Muscle of arm (tissue), 1 donor: ENCODE measurements at regions not wholly inside any gene's neighbourhood (a gene's known extent, or its start where the extent isn't known, plus 50 kb on each side); places are given as distances from the start of the nearest gene placed in this dataset.
"Not testable (repeated sequence)": the region's sequence is repeated elsewhere in the genome, so short reads cannot be mapped to it uniquely, and the experiment has no call there.

Experiments
- DNase-seq: peaks from one replicate; pipeline ENCODE4 v3.0.0-alpha.2; 2013

DNA sequence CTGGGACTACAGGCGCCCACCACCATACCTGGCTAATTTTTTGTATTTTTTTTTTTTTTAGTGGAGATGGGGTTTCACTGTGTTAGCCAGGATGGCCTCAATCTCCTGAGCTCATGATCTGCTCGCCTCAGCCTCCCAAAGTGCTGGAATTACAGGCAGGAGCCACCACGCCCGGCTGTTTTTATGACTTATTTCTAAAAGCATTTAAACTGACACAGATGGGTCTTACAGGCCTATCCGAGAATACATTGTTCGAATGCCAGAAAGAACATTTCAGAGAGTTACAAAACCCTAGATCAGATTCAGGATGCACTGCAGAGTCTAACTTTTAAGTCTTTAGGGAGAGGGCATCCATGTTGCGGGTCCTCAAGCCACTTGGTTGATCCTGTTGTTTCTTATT, 234.7 kb upstream of the MAF start:
- DNase-seq = no peak

- DNase-seq = no peak
Observed at GRCh38 chr16:79834720-79835119, 234.2 kb upstream of the MAF start.

GRCh38 chr16:79834003-79834402, 233.5 kb upstream of the MAF start:
- not testable (repeated sequence) for DNase-seq

DNA sequence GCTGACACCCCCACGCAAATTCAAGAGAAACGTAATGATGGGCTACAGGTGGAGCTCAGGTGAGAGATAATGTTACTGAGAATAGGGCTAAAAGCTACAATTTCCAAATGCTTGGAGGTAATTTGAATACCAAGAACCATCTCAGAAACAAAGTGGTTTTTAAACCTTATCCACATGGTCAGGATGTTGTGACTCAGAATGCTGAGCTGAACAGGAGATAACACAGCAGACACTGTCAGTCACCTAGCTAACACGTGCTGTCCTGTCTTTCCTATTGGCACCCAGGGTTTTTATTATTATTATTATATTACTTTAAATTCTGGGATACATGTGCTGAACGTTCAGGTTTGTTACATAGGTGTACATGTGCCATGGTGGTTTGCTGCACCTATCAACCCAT, 233.0 kb upstream of the MAF start:
- DNase-seq = no peak

DNA sequence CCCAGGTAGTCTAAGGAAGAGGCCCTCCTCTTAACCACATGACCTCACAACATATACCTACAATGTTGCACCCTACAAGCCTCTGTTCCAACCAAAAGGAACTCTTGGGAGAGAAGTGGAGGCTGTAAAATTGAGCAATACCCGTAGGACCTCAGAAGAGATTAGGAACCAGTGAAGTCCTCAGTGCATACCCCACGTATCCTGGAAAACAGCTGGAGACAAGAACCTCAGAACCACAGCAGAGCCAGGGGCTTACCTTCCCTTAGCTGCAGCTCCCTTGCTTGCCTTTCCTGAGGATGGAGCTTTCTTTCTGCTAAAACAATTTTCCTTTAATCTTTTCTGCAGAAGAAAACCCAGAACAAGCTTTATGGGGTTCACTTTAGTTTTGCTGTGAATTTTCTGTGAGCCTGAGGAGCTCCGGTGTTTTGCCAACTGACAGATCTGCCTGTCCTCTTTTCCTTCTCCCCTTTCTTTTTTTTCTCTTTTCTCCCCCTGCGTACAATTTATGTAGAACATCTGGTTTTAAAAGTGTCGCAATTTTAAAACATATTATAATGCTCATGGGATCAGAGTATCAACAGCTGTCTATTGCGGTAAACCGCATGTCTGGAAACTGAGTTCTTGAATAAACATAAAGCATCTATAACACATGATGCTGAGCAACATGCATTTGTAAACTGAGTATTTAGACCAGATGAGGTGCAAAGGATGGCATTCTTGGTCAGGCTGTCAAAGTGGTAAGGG, 226.4 kb upstream of the MAF start:
- DNase-seq = peak; percentile 29

GRCh38 chr16:79825002-79825401, 224.5 kb upstream of the MAF start:
- no peak for DNase-seq

- no peak for DNase-seq
Observed at GRCh38 chr16:79823639-79824038, 223.1 kb upstream of the MAF start.

- no peak for DNase-seq
Observed at GRCh38 chr16:79821911-79822310, 221.4 kb upstream of the MAF start.

DNA sequence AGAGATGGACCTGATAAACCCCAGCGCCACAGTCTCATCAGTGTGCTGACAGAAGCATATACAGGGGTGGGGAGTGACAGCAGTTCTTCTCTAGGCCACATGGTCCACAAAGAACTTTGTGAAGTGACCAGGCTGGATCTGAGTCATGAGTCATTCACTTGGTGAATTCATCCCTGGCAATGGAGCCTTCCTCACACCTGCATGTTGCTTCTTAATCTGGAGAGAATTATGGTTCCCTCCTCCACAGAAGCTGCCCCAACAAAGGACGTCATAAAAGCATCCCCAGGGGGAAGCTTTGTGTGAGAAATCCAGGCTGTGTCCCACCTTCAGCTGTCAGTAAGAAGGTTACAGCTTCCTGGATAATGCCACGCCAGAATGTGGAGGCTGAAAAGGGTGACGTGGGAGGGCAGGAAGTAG, 215.6 kb upstream of the MAF start:
- peak; percentile 35 for DNase-seq

DNA sequence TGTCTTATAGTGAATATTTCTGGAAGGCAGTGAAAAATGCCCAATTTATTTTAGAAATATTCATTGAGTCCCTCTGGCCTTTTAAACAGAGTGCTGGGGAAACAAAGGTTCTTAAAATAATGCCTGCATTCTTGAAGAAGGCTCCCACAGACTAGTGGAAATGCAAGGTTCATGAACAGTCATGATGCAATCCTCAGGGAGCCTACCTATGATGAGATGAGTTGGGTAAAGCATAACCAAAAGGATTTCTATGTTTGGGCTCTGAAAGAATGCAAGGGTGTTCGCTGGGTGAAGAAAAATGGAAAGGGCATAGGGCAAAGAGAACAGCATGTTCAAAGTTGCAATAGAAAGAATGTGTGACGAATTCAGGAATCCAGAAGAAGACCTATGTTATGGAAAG, 214.5 kb upstream of the MAF start:
- DNase-seq = no peak

DNA sequence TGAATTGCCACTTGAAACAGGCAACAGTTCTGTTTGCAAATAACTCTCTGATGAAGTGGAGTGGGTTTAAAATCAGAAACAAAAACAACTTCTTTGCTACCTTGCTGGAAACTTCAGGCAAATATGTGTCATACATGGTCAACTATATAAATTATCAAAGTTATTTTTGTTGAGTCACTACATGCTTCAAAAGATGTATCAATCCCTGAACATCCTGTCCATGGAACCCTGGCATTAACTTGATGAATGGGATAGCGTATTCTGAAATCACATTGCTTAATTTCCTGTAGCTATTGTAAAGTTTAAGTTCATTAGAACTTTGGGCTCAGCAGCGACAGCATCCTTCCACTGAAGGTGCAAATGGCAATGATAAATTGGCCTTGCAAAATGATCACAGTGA, 213.6 kb upstream of the MAF start:
- DNase-seq = no peak

- DNase-seq = no peak
Observed at GRCh38 chr16:79811541-79811940, 211.0 kb upstream of the MAF start.

DNA sequence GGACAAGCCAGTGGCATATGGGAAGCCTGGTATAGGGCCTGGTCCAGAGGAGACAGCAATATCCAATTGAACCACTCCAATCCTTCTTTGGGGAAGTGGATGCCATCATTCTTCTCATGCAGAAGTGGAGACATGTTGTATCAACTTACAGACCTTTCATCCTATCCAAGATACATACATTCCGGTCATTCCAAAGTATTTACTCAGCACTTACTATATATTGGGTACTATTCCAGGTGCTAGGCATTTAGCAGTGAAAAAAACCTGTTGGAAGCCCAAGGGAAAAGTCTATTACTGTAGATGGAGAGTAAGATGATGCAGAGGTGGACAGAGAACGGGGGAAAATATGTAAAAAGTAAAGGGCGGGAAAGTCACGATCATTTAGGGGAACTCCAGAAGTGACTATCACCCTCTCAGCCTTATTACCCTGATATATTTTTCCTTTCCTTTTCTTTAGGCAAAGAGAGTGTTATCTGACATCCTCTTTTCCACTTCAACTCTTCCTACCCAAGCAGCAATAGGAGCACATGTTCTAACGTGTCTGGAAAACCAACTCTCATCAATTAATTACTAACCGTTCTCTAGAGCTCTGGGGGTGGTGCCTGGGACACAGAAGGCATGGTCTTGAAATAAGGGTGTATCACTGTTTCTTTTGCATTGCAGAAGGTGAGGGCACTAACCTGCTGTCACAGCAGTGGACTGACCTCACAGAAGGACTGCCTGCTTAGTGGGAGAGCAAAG, 210.1 kb upstream of the MAF start:
- no peak for DNase-seq

- DNase-seq = no peak
Observed at GRCh38 chr16:79809376-79809775, 208.8 kb upstream of the MAF start.

GRCh38 chr16:79808731-79809130, 208.2 kb upstream of the MAF start:
- DNase-seq = no peak

DNA sequence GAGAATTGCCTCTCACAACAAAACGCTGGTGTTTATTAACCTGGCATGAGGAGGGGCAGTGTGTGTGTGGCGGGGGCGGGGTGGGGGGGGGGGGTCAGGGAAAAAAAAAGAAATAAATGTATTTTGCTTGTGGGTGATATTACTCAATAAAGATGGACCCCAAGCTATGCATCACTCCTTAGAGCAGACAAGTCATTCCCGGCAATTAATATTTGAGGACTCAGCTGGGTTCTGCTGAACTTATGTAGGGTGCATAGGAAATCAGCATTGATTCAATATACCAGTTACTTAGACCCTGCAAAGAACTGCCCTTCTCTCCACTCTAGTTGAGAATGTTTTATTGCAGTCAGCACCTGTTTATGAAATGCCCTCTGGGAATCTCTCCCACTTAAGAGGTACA, 206.2 kb upstream of the MAF start:
- no peak for DNase-seq

- no peak for DNase-seq
Observed at GRCh38 chr16:79805621-79806020, 205.1 kb upstream of the MAF start.

GRCh38 chr16:79801646-79802045, 201.1 kb upstream of the MAF start:
- no peak for DNase-seq

GRCh38 chr16:79800016-79800608, 199.6 kb upstream of the MAF start:
- no peak for DNase-seq

DNA sequence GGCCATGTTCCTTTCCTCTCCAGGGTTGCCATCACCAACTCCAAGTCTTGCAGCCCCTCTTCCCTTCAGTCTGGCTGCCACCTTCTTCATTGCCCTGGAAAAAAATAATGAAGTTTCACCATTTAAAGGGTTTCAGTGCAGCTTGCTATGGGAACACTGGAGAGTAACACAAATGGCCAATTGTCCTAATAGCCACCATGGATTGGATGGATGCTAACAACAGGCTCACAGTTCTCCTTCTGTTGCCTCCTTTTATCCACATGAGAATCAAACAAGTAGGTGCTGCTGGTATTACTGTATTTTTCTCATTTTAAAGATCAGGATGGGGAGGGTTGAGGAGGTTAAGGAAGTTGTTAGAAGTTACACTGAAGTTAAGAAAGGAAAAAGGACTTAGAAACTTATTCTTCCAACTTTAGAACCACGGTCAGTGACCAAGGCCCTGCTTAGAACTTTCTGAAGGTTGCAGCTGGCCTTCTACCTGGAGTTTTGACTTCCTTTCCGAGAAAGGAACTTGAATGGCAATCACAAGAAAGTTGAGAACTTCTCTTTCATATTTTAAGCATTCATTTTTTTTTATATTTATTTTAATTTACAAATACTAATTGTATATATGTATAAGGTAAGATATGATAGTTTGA, 198.0 kb upstream of the MAF start:
- no peak for DNase-seq

GRCh38 chr16:79797486-79797885, 196.9 kb upstream of the MAF start:
- no peak for DNase-seq

DNA sequence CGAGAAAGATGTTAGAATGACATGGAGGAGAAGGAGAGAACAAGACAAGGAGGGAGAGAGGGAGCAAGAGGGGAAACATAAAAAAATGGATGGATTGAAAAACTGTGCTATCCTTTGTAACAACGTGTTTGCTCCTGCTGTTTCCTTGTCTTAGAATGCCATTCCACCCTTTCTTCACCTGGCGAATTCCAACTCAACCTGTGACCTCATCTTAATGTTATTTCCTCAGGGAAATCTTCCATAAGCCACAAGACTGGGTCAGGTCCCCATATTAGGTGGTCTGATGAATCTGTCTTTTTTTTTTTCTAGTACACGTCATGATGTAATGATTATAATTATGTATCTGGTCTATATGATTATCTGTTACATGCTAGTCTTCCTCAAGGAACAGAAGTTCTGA, 195.0 kb upstream of the MAF start:
- DNase-seq = no peak

- DNase-seq = no peak
Observed at GRCh38 chr16:79794941-79795340, 194.4 kb upstream of the MAF start.
